ENCODE measurements at regions not wholly inside any gene's neighbourhood (a gene's known extent, or its start where the extent isn't known, plus 50 kb on each side); places are given as distances from the start of the nearest gene placed in this dataset.

GRCh38 chr6:125655511-125655910, 93.9 kb upstream of the HEY2 start:
- TF ChIP-seq CTCF (IDR thresholded peaks at IDR 0.05) (no peak), POLR2A (IDR thresholded peaks at IDR 0.05; ENCODE audit: low read depth) (no peak), POLR2AphosphoS5 (IDR thresholded peaks at IDR 0.05) (no peak), EP300 (IDR thresholded peaks at IDR 0.05) (no peak)
